Posterior cingulate gyrus (tissue), 11 donors: ENCODE measurements at regions not wholly inside any gene's neighbourhood (a gene's known extent, or its start where the extent isn't known, plus 50 kb on each side); places are given as distances from the start of the nearest gene placed in this dataset.

Experiments
- DNase-seq, 10 donors: peaks; one replicate each; pipeline versions ENCODE4 v3.0.0 to v3.0.0-alpha.2; 2020 to 2021; ENCODE audit warnings: mixed read lengths in 3 of 10
- intact Hi-C: fragments of 100-400 bp; cut with DNase I; formaldehyde crosslinking; loops from one replicate; pipeline ENCODE4 v1.15.1; 2023

- intact Hi-C loops: no loop called here
- no peak for DNase-seq
Measured at GRCh38 chr5:167247816-167248215, 1043.6 kb upstream of the WWC1 start.

- intact Hi-C loops: no loop called here
- peak in 5 of 10 donors; percentile 6 to 73 (median 14) for DNase-seq
Measured at GRCh38 chr5:167248257-167248656, 1043.2 kb upstream of the WWC1 start.

GRCh38 chr5:167250996-167251395, 1040.4 kb upstream of the WWC1 start:
- DNase-seq: no peak
- intact Hi-C loops: no loop called here

- intact Hi-C loops: no loop called here
Measured at GRCh38 chr5:167254132-167254531, 1037.3 kb upstream of the WWC1 start.

GRCh38 chr5:167255926-167256325, 1035.5 kb upstream of the WWC1 start:
- intact Hi-C loops: no loop called here
- no peak for DNase-seq

More at GRCh38 chr5:167254132-167254531, 1037.3 kb upstream of the WWC1 start:
- DNase-seq: no peak

GRCh38 chr5:167259806-167260205, 1031.6 kb upstream of the WWC1 start:
- intact Hi-C loops: no loop called here
- DNase-seq: no peak

- DNase-seq: no peak
- intact Hi-C loops: no loop called here
Measured at GRCh38 chr5:167261309-167262100, 1029.9 kb upstream of the WWC1 start.

- no peak for DNase-seq
- intact Hi-C loops: no loop called here
Measured at GRCh38 chr5:167263185-167263584, 1028.3 kb upstream of the WWC1 start.

- intact Hi-C loops: no loop called here
- DNase-seq: peak in 1 of 10 donors; percentile 70
Measured at GRCh38 chr5:167264348-167264747, 1027.1 kb upstream of the WWC1 start.

- no peak for DNase-seq
Measured at GRCh38 chr5:167268337-167268736, 1023.1 kb upstream of the WWC1 start.

GRCh38 chr5:167269146-167269545, 1022.3 kb upstream of the WWC1 start:
- intact Hi-C loops: no loop called here
- DNase-seq: no peak

More at GRCh38 chr5:167268337-167268736, 1023.1 kb upstream of the WWC1 start:
- intact Hi-C loops: no loop called here

- intact Hi-C loops: no loop called here
- DNase-seq: peak in 3 of 10 donors; percentile 8 to 19 (median 11)
Measured at GRCh38 chr5:167271081-167271480, 1020.4 kb upstream of the WWC1 start.

- intact Hi-C loops: no loop called here
- DNase-seq: no peak
Measured at GRCh38 chr5:167271511-167271910, 1019.9 kb upstream of the WWC1 start.

- intact Hi-C loops: no loop called here
- DNase-seq: no peak
Measured at GRCh38 chr5:167280111-167280510, 1011.3 kb upstream of the WWC1 start.

GRCh38 chr5:167281925-167282324, 1009.5 kb upstream of the WWC1 start:
- intact Hi-C loops: no loop called here
- DNase-seq: no peak

- no peak for DNase-seq
- intact Hi-C loops: no loop called here
Measured at GRCh38 chr5:167283691-167284090, 1007.8 kb upstream of the WWC1 start.

GRCh38 chr5:167284222-167284890, 1007.1 kb upstream of the WWC1 start:
- intact Hi-C loops: no loop called here
- DNase-seq: no peak

GRCh38 chr5:167285591-167285990, 1005.9 kb upstream of the WWC1 start:
- no peak for DNase-seq
- intact Hi-C loops: no loop called here

- DNase-seq: no peak
- intact Hi-C loops: no loop called here
Measured at GRCh38 chr5:167286891-167287290, 1004.6 kb upstream of the WWC1 start.

GRCh38 chr5:167290478-167290877, 1001.0 kb upstream of the WWC1 start:
- DNase-seq: no peak
- intact Hi-C loops: no loop called here

- no peak for DNase-seq
Measured at GRCh38 chr5:167294882-167295680, 996.4 kb upstream of the WWC1 start.

More at GRCh38 chr5:167294882-167295680, 996.4 kb upstream of the WWC1 start:
- intact Hi-C loops: no loop called here
